Adipocyte (in vitro differentiated cells): ENCODE measurements at regions not wholly inside any gene's neighbourhood (a gene's known extent, or its start where the extent isn't known, plus 50 kb on each side); places are given as distances from the start of the nearest gene placed in this dataset.

Source experiments
- DNase-seq: peaks from one replicate; pipeline ENCODE4 v3.0.0-alpha.2; 2015; ENCODE audit warnings: low read depth
- H3K27me3 ChIP-seq: replicated peaks from 2 replicates; pipeline ENCODE4 v1.7.0; 2013; ENCODE audit warnings: mild to moderate bottlenecking, low read length, moderate library complexity; ENCODE audit not compliant: control insufficient read depth, insufficient read depth
- H3K36me3 ChIP-seq: 2 replicates; pipeline ENCODE4 v1.7.0; 2013; ENCODE audit warnings: low read length, mild to moderate bottlenecking, moderate library complexity; ENCODE audit not compliant: control insufficient read depth, insufficient read depth, severe bottlenecking
- H3K4me1 ChIP-seq: 2 replicates; pipeline ENCODE4 v1.7.0; 2013; ENCODE audit warnings: mild to moderate bottlenecking, low read length, moderate library complexity; ENCODE audit not compliant: control insufficient read depth, insufficient read depth
- H3K4me3 ChIP-seq: 2 replicates; pipeline ENCODE4 v1.7.0; 2013; ENCODE audit warnings: mild to moderate bottlenecking, low read length, moderate library complexity
- H3K9ac ChIP-seq: 2 replicates; pipeline ENCODE4 v1.7.0; 2013; ENCODE audit warnings: mild to moderate bottlenecking, low read length, moderate library complexity
- H3K9me3 ChIP-seq: 2 replicates; pipeline ENCODE4 v1.7.0; 2013; ENCODE audit warnings: mild to moderate bottlenecking, low read length, moderate library complexity; ENCODE audit not compliant: control insufficient read depth

GRCh38 chr10:93150990-93151547 lies 77.4 kb downstream of the CYP26A1 start:
- no peaks in the 10 kb centered on the region for H3K36me3 ChIP-seq

GRCh38 chr10:93152136-93152535 lies 78.4 kb downstream of the CYP26A1 start:
- Histone ChIP-seq H3K4me1 (peaks cover 11% of the 10 kb centered on the region), H3K36me3 (no peaks in the 10 kb centered on the region)
- DNase-seq: peak; percentile 45

More at GRCh38 chr10:93150990-93151547, 77.4 kb downstream of the CYP26A1 start:
- H3K9me3 ChIP-seq: peaks cover 19% of the 10 kb centered on the region
- H3K4me1 ChIP-seq: peaks cover 11% of the 10 kb centered on the region
- DNase-seq: no peak
- H3K27me3 ChIP-seq: peaks cover 23% of the 10 kb centered on the region
- H3K4me3 ChIP-seq: no peak overlapping the region
- no peak overlapping the region for H3K9ac ChIP-seq

GRCh38 chr10:93154531-93154930 lies 80.8 kb downstream of the CYP26A1 start:
- Histone ChIP-seq H3K36me3 (no peaks in the 10 kb centered on the region), H3K27me3 (no peaks in the 10 kb centered on the region), H3K9ac (no peak overlapping the region), H3K9me3 (peaks cover 19% of the 10 kb centered on the region), H3K4me1 (peaks cover 11% of the 10 kb centered on the region), H3K4me3 (no peak overlapping the region)
- no peak for DNase-seq

More at GRCh38 chr10:93152136-93152535, 78.4 kb downstream of the CYP26A1 start:
- Histone ChIP-seq H3K4me3 (no peak overlapping the region), H3K9me3 (peaks cover 19% of the 10 kb centered on the region), H3K9ac (no peak overlapping the region), H3K27me3 (peaks cover 17% of the 10 kb centered on the region)

- Histone ChIP-seq H3K36me3 (no peaks in the 10 kb centered on the region), H3K27me3 (no peaks in the 10 kb centered on the region), H3K4me1 (peaks cover 11% of the 10 kb centered on the region), H3K4me3 (no peak overlapping the region), H3K9ac (no peak overlapping the region), H3K9me3 (peaks cover 14% of the 10 kb centered on the region)
- no peak for DNase-seq
Observed at GRCh38 chr10:93160140-93160539, 86.4 kb downstream of the CYP26A1 start.

GRCh38 chr10:93160829-93161228 lies 87.1 kb downstream of the CYP26A1 start:
- Histone ChIP-seq H3K9me3 (peaks cover 8% of the 10 kb centered on the region), H3K4me1 (peaks cover 14% of the 10 kb centered on the region), H3K9ac (no peak overlapping the region), H3K27me3 (no peaks in the 10 kb centered on the region), H3K36me3 (no peaks in the 10 kb centered on the region), H3K4me3 (no peak overlapping the region)
- no peak for DNase-seq

- H3K4me1 ChIP-seq: peaks cover 12% of the 10 kb centered on the region
- H3K4me3 ChIP-seq: no peak overlapping the region
- H3K36me3 ChIP-seq: no peaks in the 10 kb centered on the region
- H3K9me3 ChIP-seq: peaks cover 9% of the 10 kb centered on the region
- H3K27me3 ChIP-seq: no peaks in the 10 kb centered on the region
- no peak overlapping the region for H3K9ac ChIP-seq
- peak; percentile 18 for DNase-seq
Observed at GRCh38 chr10:93165367-93165766, 91.7 kb downstream of the CYP26A1 start.

- DNase-seq: no peak
- Histone ChIP-seq H3K27me3 (no peaks in the 10 kb centered on the region), H3K4me3 (no peak overlapping the region), H3K36me3 (no peaks in the 10 kb centered on the region), H3K4me1 (peaks cover 7% of the 10 kb centered on the region), H3K9ac (no peak overlapping the region), H3K9me3 (peaks cover 12% of the 10 kb centered on the region)
Observed at GRCh38 chr10:93166134-93166533, 92.4 kb downstream of the CYP26A1 start.

GRCh38 chr10:93171837-93172236 lies 98.1 kb downstream of the CYP26A1 start:
- no peaks in the 10 kb centered on the region for H3K4me1 ChIP-seq
- no peak for DNase-seq
- no peaks in the 10 kb centered on the region for H3K36me3 ChIP-seq
- no peak overlapping the region for H3K9ac ChIP-seq
- peaks cover 12% of the 10 kb centered on the region for H3K9me3 ChIP-seq
- H3K27me3 ChIP-seq: peaks cover 15% of the 10 kb centered on the region
- no peak overlapping the region for H3K4me3 ChIP-seq

GRCh38 chr10:93173967-93174845 lies 100.5 kb downstream of the CYP26A1 start:
- H3K9me3 ChIP-seq: peaks cover 12% of the 10 kb centered on the region
- H3K4me3 ChIP-seq: no peak overlapping the region

GRCh38 chr10:93175490-93175889 lies 101.8 kb downstream of the CYP26A1 start:
- peaks cover 2% of the 10 kb centered on the region for H3K4me1 ChIP-seq
- H3K27me3 ChIP-seq: peaks cover 15% of the 10 kb centered on the region
- no peak for DNase-seq
- H3K9ac ChIP-seq: no peak overlapping the region
- no peak overlapping the region for H3K4me3 ChIP-seq
- no peaks in the 10 kb centered on the region for H3K36me3 ChIP-seq
- peaks cover 2% of the 10 kb centered on the region for H3K9me3 ChIP-seq

More at GRCh38 chr10:93173967-93174845, 100.5 kb downstream of the CYP26A1 start:
- no peak overlapping the region for H3K9ac ChIP-seq
- no peaks in the 10 kb centered on the region for H3K4me1 ChIP-seq
- peaks cover 15% of the 10 kb centered on the region for H3K27me3 ChIP-seq
- DNase-seq: no peak
- H3K36me3 ChIP-seq: no peaks in the 10 kb centered on the region

GRCh38 chr10:93177511-93177910 lies 103.8 kb downstream of the CYP26A1 start:
- H3K4me1 ChIP-seq: peaks cover 8% of the 10 kb centered on the region
- no peaks in the 10 kb centered on the region for H3K9me3 ChIP-seq
- no peak for DNase-seq
- H3K4me3 ChIP-seq: no peak overlapping the region
- peaks cover 15% of the 10 kb centered on the region for H3K27me3 ChIP-seq
- H3K36me3 ChIP-seq: no peaks in the 10 kb centered on the region
- H3K9ac ChIP-seq: no peak overlapping the region
